AG04450 (cell line): ENCODE measurements at regions not wholly inside any gene's neighbourhood (a gene's known extent, or its start where the extent isn't known, plus 50 kb on each side); places are given as distances from the start of the nearest gene placed in this dataset.

Experiments
- CTCF ChIA-PET: fragments of 300-600, 350-600 bp; formaldehyde crosslinking; extraction: SDS; loops from one replicate; lab custom pipeline; 2022; ENCODE audit warnings: antibody characterized with exemption, inconsistent platforms; lab: Charles Lee
- POLR2A ChIA-PET: fragments of 350-600 bp; formaldehyde crosslinking; extraction: SDS; loops from one replicate; lab custom pipeline; 2021; ENCODE audit warnings: antibody characterized with exemption, inconsistent platforms; lab: Yijun Ruan, JAX
- DNase-seq: peaks from one replicate; pipeline ENCODE4 v3.0.0-alpha.2; 2011; ENCODE audit warnings: low read depth, low spot score
- H3K27ac ChIP-seq: one replicate; pipeline ENCODE4 v1.5.1; 2012; ENCODE audit warnings: low read depth, low read length, control low read depth
- H3K27me3 ChIP-seq: one replicate; pipeline ENCODE4 v1.6.0; 2012; ENCODE audit warnings: low read length; ENCODE audit not compliant: control insufficient read depth, insufficient read depth
- H3K4me3 ChIP-seq: 2 replicates; pipeline ENCODE4 v1.5.1; 2011; ENCODE audit warnings: mild to moderate bottlenecking, low read depth, low read length, control low read depth
- H3K9me3 ChIP-seq: 2 replicates; pipeline ENCODE4 v1.5.1; 2012; ENCODE audit warnings: low read length; ENCODE audit not compliant: control insufficient read depth, insufficient read depth
- CTCF ChIP-seq: IDR thresholded peaks from 2 replicates; pipeline ENCODE4 v1.5.1; 2011; ENCODE audit warnings: low read depth, low read length, control low read depth, inconsistent platforms

- ChIA-PET POLR2A (no interaction called here), CTCF (no interaction called here)
- no peak overlapping the region for H3K27ac ChIP-seq
- no peak for DNase-seq
- TF ChIP-seq CTCF, result no peak
- no peaks in the 10 kb centered on the region for H3K27me3 ChIP-seq
- no peak overlapping the region for H3K4me3 ChIP-seq
- peaks cover 17% of the 10 kb centered on the region for H3K9me3 ChIP-seq
These were observed 98.1 kb downstream of the LRRC30 start for GRCh38 chr18:7329016-7329415.

GRCh38 chr18:7332452-7332851, 101.6 kb downstream of the LRRC30 start:
- peaks cover 17% of the 10 kb centered on the region for H3K9me3 ChIP-seq
- H3K27me3 ChIP-seq, result no peaks in the 10 kb centered on the region
- ChIA-PET POLR2A (no interaction called here), CTCF (no interaction called here)
- TF ChIP-seq CTCF, result no peak
- DNase-seq, result no peak
- no peak overlapping the region for H3K27ac ChIP-seq
- no peak overlapping the region for H3K4me3 ChIP-seq

GRCh38 chr18:7333025-7333562, 102.2 kb downstream of the LRRC30 start:
- no peak for TF ChIP-seq CTCF
- no peak overlapping the region for H3K27ac ChIP-seq
- H3K4me3 ChIP-seq, result no peak overlapping the region
- ChIA-PET CTCF (no interaction called here), POLR2A (no interaction called here)
- peaks cover 20% of the 10 kb centered on the region for H3K9me3 ChIP-seq
- DNase-seq, result no peak
- no peaks in the 10 kb centered on the region for H3K27me3 ChIP-seq

GRCh38 chr18:7334973-7335568, 104.2 kb downstream of the LRRC30 start:
- Histone ChIP-seq H3K9me3 (peaks cover 20% of the 10 kb centered on the region), H3K27ac (no peak overlapping the region), H3K4me3 (no peak overlapping the region), H3K27me3 (no peaks in the 10 kb centered on the region)
- POLR2A ChIA-PET, result no interaction called here
- no peak for TF ChIP-seq CTCF
- DNase-seq, result no peak
- CTCF ChIA-PET, result no interaction called here

- ChIA-PET CTCF (interaction anchor here (0.6 kb wide), 1 partner anchor 141 kb away, joined by 4 read pairs; no protein-coding TSS in a partner anchor), POLR2A (no interaction called here)
- Histone ChIP-seq H3K4me3 (no peak overlapping the region), H3K27ac (no peak overlapping the region), H3K27me3 (no peaks in the 10 kb centered on the region), H3K9me3 (peaks cover 19% of the 10 kb centered on the region)
- TF ChIP-seq CTCF, result no peak
- DNase-seq, result no peak
These were observed 105.7 kb downstream of the LRRC30 start for GRCh38 chr18:7336623-7337022.
